Activated CD4-positive, alpha-beta T cell treated with anti-CD3 and anti-CD28 coated beads for 4 hours (primary cell): ENCODE measurements at regions not wholly inside any gene's neighbourhood (a gene's known extent, or its start where the extent isn't known, plus 50 kb on each side); places are given as distances from the start of the nearest gene placed in this dataset.

ENCODE experiments used
- DNase-seq, 2 donors: peaks; one replicate each; pipeline ENCODE4 v3.0.0-alpha.2; 2020

DNA sequence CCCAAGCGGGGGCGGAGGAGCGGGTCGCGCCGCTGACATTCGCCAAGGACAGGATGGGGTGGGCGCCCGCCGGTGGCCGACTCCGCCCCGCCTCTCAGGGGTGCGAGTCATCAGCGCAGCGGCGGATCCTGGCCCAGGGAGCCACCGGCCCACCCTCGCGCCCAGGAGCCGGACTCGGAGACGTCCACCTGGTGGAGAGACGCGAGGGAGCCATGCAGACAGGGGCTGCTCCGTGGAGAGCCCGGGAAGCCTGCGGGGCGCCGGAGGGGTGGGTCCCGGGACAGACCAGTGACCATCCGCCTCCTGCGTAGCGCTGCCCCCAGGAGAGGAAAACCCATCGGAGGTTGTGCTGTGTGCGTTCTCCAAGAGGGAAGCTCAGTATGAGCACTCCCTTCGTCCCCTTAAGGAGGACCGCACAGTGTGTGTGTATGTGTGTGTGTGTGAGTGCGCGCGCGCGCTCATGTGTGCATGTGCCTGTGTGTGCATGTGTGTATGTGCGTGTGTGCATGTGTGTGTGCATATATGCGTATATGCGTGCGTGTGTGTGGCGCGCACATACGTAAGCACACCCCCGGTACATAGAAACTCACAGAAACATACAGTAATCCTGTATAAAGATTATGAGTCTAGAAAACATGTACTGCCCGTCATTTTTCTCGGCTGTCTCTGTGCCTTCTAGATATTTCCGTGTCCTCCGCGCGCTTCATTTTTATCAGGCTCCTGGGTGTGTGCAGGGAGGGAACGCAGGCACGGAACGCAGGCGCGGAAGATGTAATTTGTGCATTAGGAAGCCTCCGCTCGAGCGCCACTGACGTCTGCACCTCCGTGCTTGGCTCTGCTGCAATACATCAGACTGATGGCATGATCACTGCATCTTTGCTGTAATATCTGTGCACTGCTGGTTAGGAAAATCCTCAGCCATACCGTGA is 158.9 kb downstream of the TBXT start:
- no peak for DNase-seq

DNA sequence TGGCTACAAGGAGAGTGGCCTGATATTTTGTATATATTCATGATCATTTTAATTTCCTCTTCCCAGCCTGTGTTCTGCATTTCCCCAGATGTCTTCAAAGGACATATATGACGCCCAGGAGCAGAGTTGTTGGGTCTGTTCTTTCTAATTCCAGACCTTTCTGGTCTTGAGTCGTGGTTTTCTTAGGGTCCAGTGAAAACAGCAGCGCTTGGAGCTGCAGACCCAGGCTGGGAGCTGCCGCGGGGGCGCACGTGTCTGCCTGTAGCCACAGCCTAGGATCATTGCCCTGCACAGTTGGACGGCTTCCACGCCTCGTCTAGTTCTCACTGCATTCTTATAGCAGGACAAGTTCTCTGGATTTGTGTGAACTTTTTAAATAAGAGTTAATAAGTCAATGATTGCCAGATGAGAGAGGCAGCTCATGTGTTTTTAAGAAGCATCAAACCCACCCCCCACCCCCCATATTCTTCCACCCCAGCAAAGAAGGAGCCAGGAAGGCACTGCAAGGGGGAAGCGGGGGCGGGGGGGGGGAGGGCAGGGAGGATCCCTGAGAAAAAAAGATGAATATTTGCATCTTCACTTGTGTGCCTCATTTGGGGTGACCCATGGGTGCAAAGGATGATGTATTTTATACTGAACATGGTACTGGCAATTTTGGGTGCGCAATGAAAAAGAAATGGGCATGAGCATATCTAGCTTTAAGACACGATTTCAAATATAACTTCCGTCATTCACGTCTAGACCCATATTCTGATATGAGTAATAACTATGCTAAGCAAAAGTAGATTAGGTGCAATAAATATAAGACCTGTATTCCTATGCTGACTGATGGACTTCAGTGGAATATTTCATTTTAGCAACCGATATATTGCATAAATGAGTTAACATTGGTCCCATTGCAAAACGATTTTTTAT is 160.0 kb downstream of the TBXT start:
- no peak for DNase-seq

DNA sequence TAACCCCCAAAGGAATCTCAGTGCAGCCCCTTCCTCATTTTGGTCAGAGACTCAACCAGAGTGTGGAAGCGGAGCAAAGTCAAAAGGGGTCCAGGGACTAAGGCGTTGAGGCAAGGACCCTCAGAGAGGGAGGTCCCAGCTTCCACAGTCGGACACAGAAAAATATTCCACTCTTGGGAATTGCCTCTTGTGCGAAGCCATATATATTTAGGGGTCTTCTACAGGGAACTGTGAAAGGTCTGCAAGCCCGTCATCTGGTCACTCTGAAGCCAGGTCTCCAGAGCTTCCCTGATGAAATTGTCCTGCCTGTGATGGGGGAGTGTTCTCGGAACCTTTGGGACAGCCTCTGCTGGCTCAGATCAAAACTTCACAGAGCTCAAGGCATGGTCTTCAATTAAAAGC is 160.8 kb downstream of the TBXT start:
- DNase-seq: no peak

DNA sequence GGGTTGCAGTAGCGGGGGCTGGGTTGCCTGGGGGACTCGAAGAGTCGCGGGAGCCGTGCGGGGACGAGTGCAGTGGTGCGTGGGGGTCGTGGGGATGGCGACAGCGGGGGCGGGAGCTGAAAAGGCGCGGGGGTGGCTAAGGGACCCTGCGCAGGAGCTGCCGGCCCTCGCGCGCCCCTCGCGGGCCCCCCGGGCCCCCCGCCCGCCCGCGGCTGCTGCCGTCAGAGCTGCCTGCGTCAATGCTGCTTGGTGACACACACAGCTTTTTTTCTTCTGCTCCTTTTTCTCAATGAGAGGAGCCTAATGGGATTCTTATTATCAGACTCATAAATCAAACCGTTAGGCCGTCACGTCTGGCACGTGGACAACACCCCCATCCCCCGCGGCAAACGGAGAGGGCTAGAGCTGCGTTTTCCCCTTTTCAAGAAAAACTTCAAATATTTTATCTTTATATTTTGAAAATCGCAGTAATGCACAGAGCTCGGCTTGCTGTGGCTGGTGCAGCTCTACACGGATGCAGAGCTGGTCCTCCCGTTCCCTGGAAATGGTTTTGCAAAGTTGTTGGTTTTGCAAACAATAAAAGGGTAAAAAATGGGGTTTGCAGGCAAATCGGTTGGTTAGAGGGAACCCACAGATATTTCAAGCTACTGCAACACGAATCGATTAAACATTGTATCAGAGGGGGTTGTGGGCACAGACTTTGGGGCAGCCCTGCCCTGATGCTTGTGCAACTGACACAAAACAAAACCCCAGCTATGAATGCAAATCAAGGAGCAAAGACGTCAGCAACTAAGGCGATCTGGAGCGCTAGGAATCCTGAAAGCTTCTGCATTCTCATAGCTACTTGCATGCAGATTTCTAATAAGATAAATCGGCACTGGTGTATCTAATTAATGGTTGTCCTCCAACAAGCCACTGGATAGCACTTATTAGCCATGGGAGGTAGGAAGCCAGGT is 161.4 kb downstream of the TBXT start:
- DNase-seq: no peak

DNA sequence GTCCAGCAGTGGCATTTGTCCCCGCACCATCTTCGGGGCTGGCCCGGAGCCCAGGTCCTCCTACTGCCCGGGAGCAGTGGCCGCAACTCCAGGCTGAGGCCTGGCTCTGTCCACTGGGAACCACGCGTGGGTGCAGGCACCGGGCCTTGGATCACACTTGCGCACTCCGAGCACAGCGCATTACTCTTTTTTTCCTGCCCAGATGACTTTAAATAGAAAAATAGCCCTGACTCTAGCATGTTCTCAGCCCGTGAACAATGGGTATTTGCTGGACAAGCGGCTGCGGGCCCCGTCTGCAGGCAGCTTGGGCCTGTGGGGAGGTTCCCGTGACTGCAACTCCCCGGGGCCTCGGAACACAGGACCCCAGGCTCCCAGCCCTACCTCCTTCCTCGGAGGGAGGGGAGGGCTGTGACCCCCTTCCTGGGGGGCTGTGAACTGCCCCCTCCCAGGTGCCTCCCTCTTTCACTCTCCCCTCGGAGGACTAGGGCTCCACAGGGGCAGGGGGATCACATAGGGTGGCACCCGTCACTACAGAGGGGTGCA is 162.2 kb downstream of the TBXT start:
- DNase-seq: no peak

DNA sequence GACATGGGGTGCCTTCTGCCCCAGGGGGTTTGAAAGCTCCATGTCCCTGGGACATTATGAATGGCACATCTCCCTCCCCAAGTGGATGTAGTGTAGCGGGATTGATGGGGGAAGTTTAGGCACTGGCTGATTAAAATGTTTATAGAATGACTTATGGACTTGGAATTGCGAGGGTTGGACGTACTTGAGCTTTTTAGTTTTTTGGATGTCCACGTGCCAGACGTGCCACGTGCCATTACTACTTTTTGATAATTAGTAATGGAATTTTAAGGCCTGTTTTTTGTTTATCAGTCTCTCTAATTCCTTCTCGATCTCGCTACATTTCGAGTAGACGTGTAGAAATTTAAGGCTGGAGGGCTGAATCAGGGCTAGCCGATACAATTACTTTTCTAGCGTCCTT is 162.8 kb downstream of the TBXT start:
- no peak for DNase-seq

DNA sequence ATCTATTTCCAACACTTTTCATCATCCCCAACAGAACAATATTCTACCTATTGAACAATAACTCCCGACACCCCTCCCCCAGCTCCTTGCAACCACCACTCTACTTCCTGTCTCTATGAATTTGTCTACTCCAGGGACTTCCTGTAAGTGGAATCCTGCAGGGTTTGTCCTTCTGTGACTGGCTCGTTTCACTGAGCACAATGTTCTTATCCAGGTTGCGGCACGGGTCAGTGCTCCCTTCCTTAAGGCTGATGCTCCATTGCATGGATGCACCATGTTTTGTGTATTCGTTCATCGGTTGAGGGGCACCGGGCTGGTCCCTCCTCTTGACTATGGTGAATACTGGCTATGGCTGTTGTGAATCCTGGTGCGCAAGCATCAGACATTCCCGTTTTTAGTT is 163.2 kb downstream of the TBXT start:
- no peak for DNase-seq

DNA sequence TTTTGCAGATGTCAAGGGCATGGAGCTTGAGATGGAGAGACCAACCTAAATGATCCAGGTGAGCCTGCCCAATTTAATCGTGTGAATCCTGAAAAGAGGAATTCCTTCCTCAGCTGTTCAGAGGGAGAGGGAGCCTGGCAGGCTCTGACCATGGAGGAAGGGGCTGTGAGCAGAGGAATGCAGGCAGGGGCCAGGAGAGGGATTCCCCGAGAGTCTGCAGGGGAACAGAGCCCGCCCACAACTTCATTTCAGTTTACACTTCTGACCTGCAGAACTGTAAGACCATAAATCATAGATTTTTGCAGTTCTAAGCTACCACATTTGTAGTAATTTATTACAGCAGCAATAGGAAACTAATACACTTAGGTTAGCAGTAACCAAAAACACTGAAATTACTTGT is 164.1 kb downstream of the TBXT start:
- no peak for DNase-seq

DNA sequence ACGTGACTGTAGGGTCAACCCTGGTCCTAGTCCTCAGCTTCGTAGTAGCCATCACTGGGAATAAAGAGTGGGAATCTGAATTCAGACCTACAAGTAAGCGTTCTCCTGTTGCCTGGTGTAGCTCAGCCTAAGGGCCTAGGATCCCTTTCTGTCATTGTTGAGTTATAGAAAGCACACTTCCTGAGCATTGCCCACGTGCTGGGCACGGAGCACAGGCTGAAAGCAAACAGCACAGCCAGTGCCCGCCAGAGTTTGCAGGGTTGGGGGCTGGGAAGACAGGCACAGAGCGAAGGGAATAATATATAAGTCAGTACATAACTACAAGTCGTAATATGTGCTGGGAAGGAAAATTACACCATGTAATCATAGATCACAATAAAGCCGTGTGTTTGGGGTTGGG is 166.3 kb downstream of the TBXT start:
- no peak for DNase-seq

DNA sequence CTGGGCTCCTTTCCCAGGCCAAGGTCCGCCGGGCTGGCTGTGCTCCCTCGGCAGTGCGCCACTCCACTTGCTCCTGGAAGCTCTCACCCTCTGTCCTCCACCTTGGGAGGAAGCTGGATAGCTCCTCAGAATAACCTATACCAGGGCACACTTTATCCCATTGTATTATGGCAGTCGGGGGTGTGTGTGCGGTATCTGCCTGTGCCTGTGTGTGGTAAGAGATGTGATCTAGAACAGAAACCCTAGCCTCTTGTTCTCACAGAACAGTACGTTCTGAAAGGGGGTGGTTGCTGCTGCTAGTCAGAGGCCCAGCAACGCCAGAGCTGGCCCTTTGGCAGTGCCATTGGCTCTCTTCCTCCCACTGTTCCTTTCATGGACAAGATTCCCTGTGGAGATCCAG is 168.4 kb downstream of the TBXT start:
- DNase-seq: no peak

DNA sequence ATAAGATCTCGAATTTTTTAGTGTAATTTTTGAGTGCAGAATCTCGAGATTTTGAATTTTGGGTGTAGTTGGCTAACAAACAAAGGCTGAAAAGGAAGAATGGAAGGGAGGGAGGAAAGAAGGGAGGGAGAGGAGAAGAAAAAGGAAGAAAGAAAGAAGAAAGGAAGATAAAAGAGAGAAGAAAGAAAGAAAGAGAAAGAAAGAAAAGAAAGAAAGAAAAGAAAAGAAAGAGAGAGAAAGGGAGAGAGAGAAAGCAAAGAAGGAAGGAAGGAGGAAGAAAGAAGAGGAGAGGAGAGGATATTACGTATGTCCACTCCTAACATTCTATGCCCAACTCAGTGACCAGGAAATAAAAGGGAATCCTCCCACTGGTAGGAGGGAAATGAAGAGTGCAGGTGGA is 169.6 kb downstream of the TBXT start:
- DNase-seq: no peak

DNA sequence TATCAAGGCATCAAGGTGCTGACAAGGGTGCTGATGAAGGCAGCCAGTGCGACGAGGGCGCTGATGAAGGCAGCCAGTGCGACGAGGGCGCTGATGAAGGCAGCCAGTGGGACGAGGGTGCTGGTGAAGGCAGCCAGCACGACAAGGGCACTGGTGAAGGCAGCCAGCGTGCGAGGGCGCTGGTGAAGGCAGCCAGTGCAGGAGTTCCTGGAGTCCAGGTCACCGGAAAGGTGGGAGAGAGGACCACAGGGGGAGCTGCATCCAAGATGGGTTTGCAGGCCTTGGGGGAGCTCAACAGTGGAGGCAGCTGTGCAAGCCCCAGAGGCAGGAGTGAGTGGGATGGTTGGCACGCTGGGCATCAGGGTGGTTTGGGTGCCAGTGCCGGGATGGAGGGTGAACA is 176.3 kb downstream of the TBXT start:
- no peak for DNase-seq

DNA sequence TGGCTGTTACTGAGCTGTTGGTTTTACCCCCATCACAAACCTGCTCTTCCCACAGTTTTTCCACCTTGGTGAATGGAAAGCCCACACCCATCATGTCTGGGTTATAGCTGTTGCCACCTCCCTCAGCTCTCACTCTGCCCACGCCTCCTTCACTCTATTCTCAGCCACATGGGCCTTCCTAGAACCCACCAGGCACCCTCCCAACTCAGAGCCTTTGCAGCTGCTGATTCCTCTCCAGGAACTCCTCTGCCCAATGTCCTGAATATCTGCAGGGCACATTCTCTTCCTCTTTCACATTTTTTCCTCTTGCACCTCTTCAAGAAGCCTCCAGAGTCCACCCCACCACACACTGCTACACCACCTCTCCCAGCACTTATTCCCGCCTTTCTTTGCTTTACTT is 177.4 kb downstream of the TBXT start:
- DNase-seq: no peak

DNA sequence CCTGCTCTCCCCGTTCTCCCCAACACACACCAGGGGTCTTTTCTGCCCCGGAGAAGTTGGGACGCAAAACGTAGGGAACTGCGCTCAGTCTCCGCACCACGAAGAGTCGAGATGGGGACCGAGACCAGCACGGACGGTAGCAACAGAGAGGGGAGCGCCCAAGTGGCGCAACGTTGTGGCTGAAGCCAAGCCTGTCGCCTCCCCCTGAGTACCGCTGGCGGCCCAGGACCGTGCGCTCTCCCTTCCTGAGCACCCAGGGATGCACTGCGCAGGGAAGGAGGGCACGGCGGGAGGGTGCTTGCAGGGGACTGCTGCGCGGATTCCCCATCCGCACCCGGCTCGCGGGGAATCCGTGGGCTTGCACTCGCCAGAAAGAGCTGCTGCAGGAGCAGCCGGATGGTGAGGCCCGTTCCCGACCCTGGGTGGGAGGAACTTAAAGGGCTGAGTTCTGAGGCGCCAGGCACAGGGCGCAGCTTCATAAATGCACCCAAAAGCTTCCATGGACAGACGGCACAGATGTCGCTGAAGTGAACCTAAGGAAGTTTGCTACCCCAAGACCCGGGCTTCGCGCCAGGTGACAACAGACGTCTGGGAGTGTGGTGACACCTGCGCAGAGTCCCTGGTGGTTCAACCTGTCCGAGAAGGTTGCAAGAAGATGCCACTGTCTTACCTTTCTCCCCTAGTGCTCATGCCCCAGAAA is 178.7 kb downstream of the TBXT start:
- DNase-seq: no peak

DNA sequence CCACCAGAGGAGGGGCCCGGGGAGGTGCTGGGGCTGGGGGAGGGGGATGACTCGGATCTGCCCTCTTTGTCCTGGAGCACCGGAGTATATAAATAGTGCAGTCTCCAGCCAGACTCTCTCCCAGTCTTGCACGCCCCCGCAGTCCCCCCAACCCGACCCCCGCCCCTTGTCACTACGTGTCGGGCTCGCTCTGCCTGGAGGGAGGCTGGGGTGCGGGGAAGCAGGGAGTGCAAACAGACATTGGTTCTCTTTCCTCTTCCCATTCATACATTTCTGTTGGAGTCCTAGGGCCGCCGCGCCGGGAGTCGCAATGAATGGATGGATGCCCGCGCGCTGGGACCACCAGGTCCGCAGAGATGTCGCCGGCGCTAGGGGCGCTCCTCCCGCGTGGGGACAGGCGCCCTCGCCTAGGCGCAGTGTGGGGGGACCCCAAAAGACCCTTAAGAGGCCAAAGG is 179.3 kb downstream of the TBXT start:
- no peak for DNase-seq

DNA sequence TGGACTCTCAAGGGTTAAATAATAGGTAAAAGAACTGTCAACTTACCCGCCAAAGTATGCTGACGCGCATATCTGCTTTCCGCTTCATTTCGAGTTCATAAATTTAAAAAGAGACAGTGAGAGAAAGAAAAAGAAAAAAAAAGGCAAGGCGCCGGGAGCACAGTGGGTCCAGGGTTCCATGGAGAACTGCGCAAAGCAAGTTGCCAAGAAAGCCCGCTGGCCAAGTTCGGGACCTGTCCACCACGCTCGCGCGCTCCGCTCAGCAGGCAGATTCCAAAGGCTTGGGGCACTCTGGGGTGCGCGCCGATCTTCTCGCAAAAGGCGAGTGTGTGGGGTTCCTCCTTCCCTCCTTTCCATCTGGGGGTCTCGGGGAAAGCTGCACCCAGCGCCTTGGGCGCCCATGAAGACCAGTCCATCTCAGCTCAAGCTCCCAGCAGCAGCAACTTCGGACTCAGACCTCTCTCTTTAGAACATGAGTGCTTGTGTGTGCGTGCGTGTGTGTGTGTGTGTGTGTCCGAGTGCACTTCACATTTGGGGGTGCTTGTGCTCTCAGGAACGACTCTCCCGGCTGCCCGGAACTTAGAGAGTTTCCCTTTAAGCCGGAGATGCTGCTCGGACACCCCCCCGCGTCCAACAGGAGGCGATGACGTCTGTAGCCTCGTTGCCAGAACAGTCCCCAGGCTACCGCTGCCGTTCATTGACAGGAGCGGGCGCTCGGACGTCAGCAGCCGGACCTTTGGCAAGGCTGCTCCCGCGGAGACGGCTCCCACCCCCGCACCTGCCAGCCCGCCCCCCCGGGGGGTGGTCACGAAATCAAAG is 180.0 kb downstream of the TBXT start:
- DNase-seq: no peak

DNA sequence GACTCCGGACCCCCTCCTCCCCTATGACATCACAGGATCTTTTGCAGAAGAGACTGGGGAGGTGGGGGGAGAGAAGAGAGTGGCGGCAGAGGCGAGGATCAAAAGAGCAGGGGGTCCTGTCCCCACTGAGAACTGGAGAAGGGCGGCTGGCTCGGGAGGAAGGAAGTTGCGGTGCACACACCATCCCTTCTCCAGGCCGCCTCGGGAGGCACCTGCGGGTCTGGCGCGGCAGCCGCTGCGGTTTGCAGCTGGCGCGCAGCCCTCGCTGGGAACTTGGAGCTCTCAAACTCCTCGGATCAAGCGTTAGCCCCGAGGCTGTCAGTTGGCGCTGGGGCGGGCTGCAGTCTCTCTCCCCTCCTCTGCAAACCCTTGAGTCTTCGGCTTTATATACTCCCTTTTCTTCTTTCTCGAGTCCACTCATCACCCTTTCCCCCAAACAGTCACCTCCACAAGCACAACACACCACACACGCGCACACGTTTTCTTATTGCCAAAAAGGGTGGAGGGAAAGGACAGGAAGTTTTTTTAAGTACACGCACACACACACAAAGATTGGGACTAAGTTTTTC is 180.7 kb downstream of the TBXT start:
- DNase-seq: no peak

DNA sequence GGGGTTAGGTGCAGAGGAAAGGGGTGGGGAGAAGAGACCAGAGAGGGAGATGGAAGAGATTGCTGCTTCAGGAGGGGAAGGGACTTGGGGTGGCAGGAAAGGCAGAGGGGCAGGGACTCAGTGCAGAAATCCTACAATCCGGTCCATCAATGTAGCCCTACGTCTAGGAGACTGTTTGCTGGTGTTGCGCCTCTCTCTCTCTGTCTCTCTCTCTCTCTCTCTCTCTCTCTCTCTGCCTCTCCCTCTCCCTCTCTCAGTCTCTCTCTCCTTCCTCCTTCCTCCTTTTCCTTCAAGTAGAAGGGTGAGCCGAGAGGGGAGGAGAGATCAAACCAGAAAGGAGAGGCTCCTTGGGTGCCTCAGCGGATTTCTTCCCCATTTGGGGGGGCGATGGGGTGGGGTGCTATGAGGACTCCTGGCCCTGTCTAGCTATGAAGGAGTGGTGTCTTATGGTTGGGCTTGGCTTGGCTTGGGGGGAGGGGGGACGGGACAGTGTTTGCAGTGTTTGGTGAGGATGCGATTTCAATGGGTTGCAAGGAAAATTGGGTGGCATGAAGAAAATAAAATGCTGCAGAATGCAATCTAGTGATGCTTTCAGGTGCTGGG is 181.2 kb downstream of the TBXT start:
- DNase-seq: no peak

DNA sequence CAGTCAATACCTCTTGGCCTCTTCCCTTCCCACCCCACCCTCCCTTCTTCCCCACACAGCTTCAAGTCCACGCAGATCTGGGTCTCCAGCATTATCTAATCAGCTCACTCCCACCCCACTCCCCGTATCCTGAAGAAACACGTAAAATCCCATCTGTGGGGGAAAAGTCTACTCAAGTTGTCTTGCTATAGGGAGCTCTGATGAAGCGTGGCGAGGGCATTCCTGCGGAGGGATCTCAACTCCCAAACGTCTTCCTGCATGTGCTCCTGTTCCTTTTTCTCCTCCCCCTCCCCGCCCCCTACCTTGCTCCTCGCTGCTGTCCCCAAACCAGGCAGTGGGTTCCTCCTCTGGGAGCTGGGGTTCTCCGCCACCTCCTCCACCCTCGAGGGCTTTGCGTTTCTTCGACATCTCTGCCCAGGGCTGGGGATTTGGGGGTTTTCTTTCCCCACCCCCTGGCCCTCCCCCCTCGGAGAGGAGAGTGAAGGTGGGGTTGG is 181.8 kb downstream of the TBXT start:
- no peak for DNase-seq

DNA sequence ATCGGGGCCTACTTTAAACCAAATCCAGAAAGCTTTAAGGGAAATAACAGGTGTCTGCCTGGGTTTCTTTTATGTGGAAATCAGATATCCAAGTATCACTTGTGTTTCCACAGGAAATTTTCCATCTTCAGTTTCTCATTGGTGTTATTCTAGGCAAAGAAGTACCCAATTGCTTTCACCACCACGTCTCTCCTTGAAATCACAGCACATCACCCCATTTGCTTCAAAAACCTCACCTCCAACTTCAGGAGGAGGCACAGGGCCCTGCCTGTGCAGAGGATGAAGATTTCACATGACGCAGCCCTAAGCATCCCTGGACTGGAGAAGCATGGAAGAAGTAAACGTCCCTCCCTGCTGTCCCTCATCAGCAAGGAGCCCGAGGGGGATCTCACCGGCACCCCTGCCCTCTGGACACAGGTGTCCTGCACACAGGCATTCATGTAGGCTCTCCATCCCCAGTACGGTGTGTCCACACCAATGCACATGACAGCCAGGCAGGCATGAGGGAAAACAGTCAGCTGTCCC is 182.3 kb downstream of the TBXT start:
- no peak for DNase-seq
